Astrocyte (in vitro differentiated cells and primary cell): ENCODE measurements at regions not wholly inside any gene's neighbourhood (a gene's known extent, or its start where the extent isn't known, plus 50 kb on each side); places are given as distances from the start of the nearest gene placed in this dataset.

Source experiments
- DNase-seq: peaks from one replicate; pipeline ENCODE4 v3.0.0-alpha.2; 2010; ENCODE audit warnings: low read depth
- FAIRE-seq: peaks from 2 replicates; lab custom pipeline; 2011; peaks lifted over from hg19 to GRCh38; lab: Jason Lieb, UNC
- H2AFZ ChIP-seq: 2 replicates; pipeline ENCODE4 v1.6.0; 2012; ENCODE audit warnings: low read depth, low read length, inconsistent platforms
- H3K27ac ChIP-seq: 2 replicates; pipeline ENCODE4 v1.5.1; 2011; ENCODE audit warnings: low read depth, low read length, inconsistent platforms
- H3K27me3 ChIP-seq: 2 replicates; pipeline ENCODE4 v1.6.0; 2011; ENCODE audit warnings: low read length, inconsistent platforms; ENCODE audit not compliant: insufficient read depth
- H3K36me3 ChIP-seq: 2 replicates; pipeline ENCODE4 v1.5.1; 2011; ENCODE audit warnings: low read length, inconsistent platforms; ENCODE audit not compliant: insufficient read depth
- H3K4me1 ChIP-seq: 2 replicates; pipeline ENCODE4 v1.5.1; 2011; ENCODE audit warnings: low read length, inconsistent platforms; ENCODE audit not compliant: insufficient read depth
- H3K4me2 ChIP-seq: 2 replicates; pipeline ENCODE4 v1.6.0; 2012; ENCODE audit warnings: low read length, inconsistent platforms
- H3K4me3 ChIP-seq: 2 replicates; pipeline ENCODE4 v1.5.1; 2011; ENCODE audit warnings: low read depth, mild to moderate bottlenecking, low read length, inconsistent platforms; ENCODE audit not compliant: insufficient read depth
- H3K79me2 ChIP-seq: 2 replicates; pipeline ENCODE4 v1.6.0; 2012; ENCODE audit warnings: mild to moderate bottlenecking, low read length, inconsistent platforms; ENCODE audit not compliant: insufficient read depth
- H3K9ac ChIP-seq: 2 replicates; pipeline ENCODE4 v1.6.0; 2012; ENCODE audit warnings: mild to moderate bottlenecking, low read length, inconsistent platforms
- H3K9me3 ChIP-seq: 2 replicates; pipeline ENCODE4 v1.5.1; 2012; ENCODE audit warnings: low read depth, mild to moderate bottlenecking, low read length, inconsistent platforms; ENCODE audit not compliant: insufficient read depth
- H4K20me1 ChIP-seq: 2 replicates; pipeline ENCODE4 v1.6.0; 2012; ENCODE audit warnings: low read length, inconsistent platforms; ENCODE audit not compliant: insufficient read depth
- H3K27ac Mint-ChIP-seq: one replicate; pipeline ENCODE4 v1.8.0; 2021; ENCODE audit warnings: mild to moderate bottlenecking, mixed read lengths; ENCODE audit not compliant: unreplicated experiment
- H3K27me3 Mint-ChIP-seq: one replicate; pipeline ENCODE4 v1.8.0; 2021; ENCODE audit warnings: low read depth, mixed read lengths; ENCODE audit not compliant: unreplicated experiment
- H3K36me3 Mint-ChIP-seq: one replicate; pipeline ENCODE4 v1.8.0; 2021; ENCODE audit warnings: low read depth, mixed read lengths; ENCODE audit not compliant: unreplicated experiment
- H3K4me1 Mint-ChIP-seq: one replicate; pipeline ENCODE4 v1.8.0; 2021; ENCODE audit warnings: low read depth, mixed read lengths; ENCODE audit not compliant: unreplicated experiment
- H3K4me3 Mint-ChIP-seq: one replicate; pipeline ENCODE4 v1.8.0; 2021; ENCODE audit warnings: mild to moderate bottlenecking, moderate library complexity, mixed read lengths; ENCODE audit not compliant: unreplicated experiment
- H3K9me3 Mint-ChIP-seq: one replicate; pipeline ENCODE4 v1.8.0; 2021; ENCODE audit warnings: mild to moderate bottlenecking, mixed read lengths; ENCODE audit not compliant: unreplicated experiment
- CTCF ChIP-seq: IDR thresholded peaks from 2 replicates; pipeline ENCODE4 v1.5.1; 2011; ENCODE audit warnings: low read depth, mild to moderate bottlenecking, inconsistent platforms, low read length, moderate library complexity; ENCODE audit not compliant: insufficient read depth
- EZH2 ChIP-seq: IDR thresholded peaks from 2 replicates; pipeline ENCODE4 v1.6.1; 2012; ENCODE audit warnings: mild to moderate bottlenecking, low read length, inconsistent platforms; ENCODE audit not compliant: insufficient read depth

GRCh38 chr16:54792811-54793210, 137.9 kb upstream of the IRX5 start:
- no peak for TF ChIP-seq EZH2
- TF ChIP-seq CTCF = no peak
- H2AFZ ChIP-seq = no peak overlapping the region
- no peak overlapping the region for H3K9ac ChIP-seq
- no peaks in the 10 kb centered on the region for H3K79me2 ChIP-seq
- no peak overlapping the region for H3K27ac Mint-ChIP-seq
- no peaks in the 10 kb centered on the region for H3K4me1 ChIP-seq
- FAIRE-seq (no peak), DNase-seq (no peak)
- H3K9me3 Mint-ChIP-seq = peaks cover 5% of the 10 kb centered on the region
- H3K4me2 ChIP-seq = no peak overlapping the region
- H4K20me1 ChIP-seq = no peaks in the 10 kb centered on the region
- no peaks in the 10 kb centered on the region for H3K27me3 ChIP-seq
- no peaks in the 10 kb centered on the region for H3K4me1 Mint-ChIP-seq
- H3K4me3 Mint-ChIP-seq = no peak overlapping the region
- no peaks in the 10 kb centered on the region for H3K36me3 Mint-ChIP-seq
- no peaks in the 10 kb centered on the region for H3K27me3 Mint-ChIP-seq
- H3K4me3 ChIP-seq = no peak overlapping the region
- no peaks in the 10 kb centered on the region for H3K9me3 ChIP-seq
- H3K27ac ChIP-seq = no peak overlapping the region
- no peaks in the 10 kb centered on the region for H3K36me3 ChIP-seq

- Mint-ChIP-seq H3K4me3 (no peak overlapping the region), H3K4me1 (peaks cover 3% of the 10 kb centered on the region), H3K27me3 (peaks cover 4% of the 10 kb centered on the region), H3K9me3 (peaks cover 5% of the 10 kb centered on the region), H3K36me3 (no peaks in the 10 kb centered on the region), H3K27ac (no peak overlapping the region)
- no peaks in the 10 kb centered on the region for H3K27me3 ChIP-seq
- H4K20me1 ChIP-seq = no peaks in the 10 kb centered on the region
- FAIRE-seq (no peak), DNase-seq (no peak)
- TF ChIP-seq EZH2 (no peak), CTCF (no peak)
- no peaks in the 10 kb centered on the region for H3K4me1 ChIP-seq
- no peaks in the 10 kb centered on the region for H3K79me2 ChIP-seq
- H3K4me2 ChIP-seq = no peak overlapping the region
- no peak overlapping the region for H3K27ac ChIP-seq
- no peaks in the 10 kb centered on the region for H3K36me3 ChIP-seq
- no peaks in the 10 kb centered on the region for H3K9me3 ChIP-seq
- H3K4me3 ChIP-seq = no peak overlapping the region
- H2AFZ ChIP-seq = no peak overlapping the region
- no peak overlapping the region for H3K9ac ChIP-seq
These were observed 143.6 kb upstream of the IRX5 start for GRCh38 chr16:54787045-54787444.

- Histone ChIP-seq H3K4me1 (no peaks in the 10 kb centered on the region), H3K4me3 (no peak overlapping the region), H4K20me1 (no peaks in the 10 kb centered on the region), H3K27ac (no peak overlapping the region), H3K36me3 (no peaks in the 10 kb centered on the region), H3K9me3 (no peaks in the 10 kb centered on the region), H3K9ac (no peak overlapping the region), H3K4me2 (no peak overlapping the region), H3K79me2 (no peaks in the 10 kb centered on the region), H3K27me3 (no peaks in the 10 kb centered on the region), H2AFZ (no peak overlapping the region)
- DNase-seq (no peak), FAIRE-seq (no peak)
- TF ChIP-seq CTCF (no peak), EZH2 (no peak)
- Mint-ChIP-seq H3K9me3 (peaks cover 5% of the 10 kb centered on the region), H3K36me3 (no peaks in the 10 kb centered on the region), H3K27ac (no peak overlapping the region), H3K4me1 (peaks cover 3% of the 10 kb centered on the region), H3K27me3 (peaks cover 4% of the 10 kb centered on the region), H3K4me3 (no peak overlapping the region)
These were observed 146.7 kb upstream of the IRX5 start for GRCh38 chr16:54783980-54784379.
